H1 (cell line): ENCODE measurements at regions not wholly inside any gene's neighbourhood (a gene's known extent, or its start where the extent isn't known, plus 50 kb on each side); places are given as distances from the start of the nearest gene placed in this dataset.

Experiments
- POLR2AphosphoS5 ChIP-seq: IDR thresholded peaks from 2 replicates; pipeline ENCODE4 v1.6.1; 2011; ENCODE audit warnings: low read depth, low read length

DNA sequence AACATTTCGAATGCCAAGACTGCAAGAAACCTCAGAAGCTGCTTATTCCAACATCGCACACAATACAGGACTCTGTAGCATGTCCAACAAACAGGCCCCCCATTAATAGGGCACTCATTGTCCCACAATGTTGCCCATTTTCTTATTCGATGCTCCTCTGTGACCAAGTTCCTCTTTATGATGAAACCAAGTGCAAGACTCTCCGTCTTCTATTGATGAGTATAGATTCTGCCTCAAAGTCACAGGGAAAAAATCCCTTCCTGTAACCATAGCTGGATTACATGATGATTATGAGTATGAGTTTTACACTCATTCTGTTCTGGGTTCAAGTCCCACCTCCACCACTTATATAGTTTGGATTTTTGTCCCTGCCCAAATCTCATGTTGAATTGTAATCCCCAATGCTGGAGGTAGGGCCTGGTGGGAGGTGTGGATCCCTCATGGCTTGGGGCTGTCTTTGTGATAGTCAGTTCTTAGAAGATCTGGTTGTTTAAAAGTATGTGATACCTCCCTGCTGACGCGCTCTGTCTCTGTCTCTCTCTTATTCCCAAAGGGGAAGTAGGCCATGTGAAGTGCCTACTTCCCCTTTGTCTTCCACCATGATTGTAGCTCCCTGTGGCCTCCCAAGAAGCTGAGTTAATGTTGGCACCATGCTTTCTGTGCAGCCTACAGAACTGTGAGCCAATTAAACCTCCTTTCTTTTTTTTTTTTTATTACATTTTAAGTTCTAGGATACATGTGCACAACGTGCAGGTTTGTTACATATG lies 148.7 kb downstream of the OSR1 start (continued):
- no peak for TF ChIP-seq POLR2AphosphoS5
- TF ChIP-seq, all 59 proteins: peak for 0
